SK-N-SH (cell line): ENCODE measurements at regions not wholly inside any gene's neighbourhood (a gene's known extent, or its start where the extent isn't known, plus 50 kb on each side); places are given as distances from the start of the nearest gene placed in this dataset.

Experiments used
- CTCF ChIA-PET: fragments of 300-600, 350-600 bp; formaldehyde crosslinking; extraction: SDS; loops from one replicate; lab custom pipeline; 2021; lab: Yijun Ruan, JAX
- POLR2A ChIA-PET: fragments of 350-600 bp; sonication (Branson Sonifier 250); formaldehyde crosslinking; extraction: SDS; loops from one replicate; lab custom pipeline; 2020; ENCODE audit warnings: antibody characterized with exemption, inconsistent platforms; lab: Yijun Ruan, JAX
- DNase-seq: peaks from one replicate; pipeline ENCODE4 v3.0.0; 2012
- H2AFZ ChIP-seq: fragments of 200-600 bp; sonication (generic); 2 replicates; pipeline ENCODE4 v1.8.1; 2016; ENCODE audit warnings: antibody characterized with exemption, mild to moderate bottlenecking, low read depth
- H3F3A ChIP-seq: fragments of 200-600 bp; sonication (generic); replicated peaks from 2 replicates; pipeline ENCODE3; 2016; ENCODE audit warnings: antibody characterized with exemption, mild to moderate bottlenecking; ENCODE audit not compliant: insufficient read depth
- H3K27ac ChIP-seq, 2 experiments: fragments of 200-500 bp in 1 of 2; fragments of 200-600 bp in 1 of 2; sonication (Bioruptor generic) in 1 of 2; sonication (generic), shearing (Covaris generic) in 1 of 2; 2 replicates each; pipeline versions ENCODE4 v1.5.1 to v1.6.1; 2014 to 2016; ENCODE audit warnings: low read depth in 2 of 2, inconsistent platforms in 1 of 2, low read length in 1 of 2, mild to moderate bottlenecking in 1 of 2, mixed read lengths in 1 of 2
- H3K27me3 ChIP-seq: fragments of 200-600 bp; sonication (generic), shearing (Covaris generic); 2 replicates; pipeline ENCODE4 v1.6.1; 2016; ENCODE audit warnings: mixed run types; ENCODE audit not compliant: insufficient read depth
- H3K36me3 ChIP-seq, 2 experiments: fragments of 200-500 bp in 1 of 2; fragments of 200-600 bp in 1 of 2; sonication (Bioruptor generic) in 1 of 2; sonication (generic) in 1 of 2; replicated peaks in 1 of 2; 2 replicates each; pipeline versions ENCODE3 to v1.5.1; 2014 to 2016; ENCODE audit warnings: low read length in 1 of 2, mild to moderate bottlenecking in 1 of 2; ENCODE audit not compliant: insufficient read depth in 2 of 2, control insufficient read depth in 1 of 2
- H3K4me1 ChIP-seq, 2 experiments: fragments of 200-500 bp in 1 of 2; fragments of 200-600 bp in 1 of 2; sonication (Bioruptor generic) in 1 of 2; sonication (generic), shearing (Covaris generic) in 1 of 2; 2 replicates each; pipeline versions ENCODE4 v1.5.1 to v1.6.1; 2014 to 2016; ENCODE audit warnings: low read depth in 1 of 2, low read length in 1 of 2, mixed run types in 1 of 2; ENCODE audit not compliant: insufficient read depth in 2 of 2, control insufficient read depth in 1 of 2
- H3K4me2 ChIP-seq: fragments of 200-600 bp; sonication (generic), shearing (Covaris generic); 2 replicates; pipeline ENCODE4 v1.6.1; 2017; ENCODE audit warnings: mixed run types
- H3K4me3 ChIP-seq, 2 experiments: fragments of 200-500 bp in 1 of 2; fragments of 200-600 bp in 1 of 2; sonication (Bioruptor generic) in 1 of 2; sonication (generic), shearing (Covaris generic) in 1 of 2; 2 replicates each; pipeline versions ENCODE4 v1.5.1 to v1.8.1; 2014 to 2016; ENCODE audit warnings: low read depth in 2 of 2, inconsistent platforms in 1 of 2, low read length in 1 of 2, mild to moderate bottlenecking in 1 of 2, mixed read lengths in 1 of 2, moderate library complexity in 1 of 2
- H3K79me2 ChIP-seq: fragments of 200-600 bp; sonication (generic); 2 replicates; pipeline ENCODE4 v1.8.1; 2017; ENCODE audit warnings: mild to moderate bottlenecking; ENCODE audit not compliant: insufficient read depth
- H3K9ac ChIP-seq: fragments of 200-600 bp; sonication (generic); 2 replicates; pipeline ENCODE4 v1.6.1; 2017; ENCODE audit warnings: mixed run types
- H3K9me2 ChIP-seq: fragments of 200-600 bp; sonication (generic); 2 replicates; pipeline ENCODE4 v1.6.1; 2017; ENCODE audit warnings: mixed run types
- H3K9me3 ChIP-seq: fragments of 200-600 bp; sonication (generic); 2 replicates; pipeline ENCODE4 v1.6.1; 2017; ENCODE audit warnings: mixed run types, mild to moderate bottlenecking, moderate library complexity
- H4K20me1 ChIP-seq: fragments of 200-600 bp; sonication (generic); 2 replicates; pipeline ENCODE4 v1.6.1; 2017; ENCODE audit warnings: mild to moderate bottlenecking, mixed run types; ENCODE audit not compliant: insufficient read depth
- ELF1 ChIP-seq: IDR thresholded peaks from 2 replicates; pipeline ENCODE4 v1.4.0; 2012
- EP300 ChIP-seq, 2 experiments: IDR thresholded peaks; 2 replicates each; pipeline versions ENCODE4 v1.4.0 to v1.6.1; 2012; ENCODE audit warnings: borderline replicate concordance in 1 of 2, low read depth in 1 of 2, low read length in 1 of 2
- FOSL2 ChIP-seq: IDR thresholded peaks from 2 replicates; pipeline ENCODE4 v1.4.0; 2012; ENCODE audit warnings: low read depth, mild to moderate bottlenecking, moderate library complexity, borderline replicate concordance
- FOXM1 ChIP-seq: IDR thresholded peaks from 2 replicates; pipeline ENCODE4 v1.4.0; 2012; ENCODE audit warnings: low read depth, mild to moderate bottlenecking
- MEF2A ChIP-seq: IDR thresholded peaks from 2 replicates; pipeline ENCODE4 v1.4.0; 2012; ENCODE audit warnings: low read depth, borderline replicate concordance
- MXI1 ChIP-seq: IDR thresholded peaks from 2 replicates; pipeline ENCODE4 v1.6.1; 2012; ENCODE audit warnings: mild to moderate bottlenecking, low read depth, low read length, improper control_type of control experiment
- PBX3 ChIP-seq: IDR thresholded peaks from 2 replicates; pipeline ENCODE4; 2012
- POLR2AphosphoS5 ChIP-seq: IDR thresholded peaks from 2 replicates; pipeline ENCODE4 v1.6.1; 2012; ENCODE audit warnings: low read depth, low read length
- RCOR1 ChIP-seq: fragments of 150-350 bp; IDR thresholded peaks from 2 replicates; pipeline ENCODE4 v1.6.1; 2017; ENCODE audit warnings: antibody characterized with exemption, low read length
- SIN3A ChIP-seq: IDR thresholded peaks from 2 replicates; pipeline ENCODE4 v1.6.1; 2012; ENCODE audit warnings: low read depth, mild to moderate bottlenecking, low read length, moderate library complexity, borderline replicate concordance
- SMC3 ChIP-seq: IDR thresholded peaks from 2 replicates; pipeline ENCODE4 v1.6.1; 2012; ENCODE audit warnings: low read depth, low read length, improper control_type of control experiment
- TAF1 ChIP-seq: IDR thresholded peaks from 2 replicates; pipeline ENCODE4 v1.6.1; 2012; ENCODE audit warnings: low read depth, mild to moderate bottlenecking, low read length, moderate library complexity, borderline replicate concordance
- WGBS: methylation state at CpG from one replicate; pipeline ENCODE4 v1.1.6; 2017; ENCODE audit warnings: low lambda C conversion rate; 5-methylcytosine and 5-hydroxymethylcytosine counted together
- TF ChIP-seq, protein P1 (sequence below): IDR thresholded peaks from 2 replicates; pipeline ENCODE4 v1.6.1; 2012; ENCODE audit warnings: mild to moderate bottlenecking, low read depth, low read length, moderate library complexity
- TF ChIP-seq, protein P2 (sequence below): IDR thresholded peaks from 2 replicates; pipeline ENCODE4 v1.4.0; 2012; ENCODE audit warnings: low read depth, borderline replicate concordance
- TF ChIP-seq, protein P3 (sequence below): fragments of 150-350 bp; IDR thresholded peaks from 2 replicates; pipeline ENCODE4 v1.6.1; 2016; ENCODE audit warnings: mild to moderate bottlenecking, low read depth, low read length

GRCh38 chr11:134654161-134654915 is 242.3 kb upstream of the B3GAT1 start:
- no peak for TF ChIP-seq RCOR1
- no peak for TF ChIP-seq POLR2AphosphoS5
- TF ChIP-seq SMC3 = no peak
- TF ChIP-seq, protein P1, sequence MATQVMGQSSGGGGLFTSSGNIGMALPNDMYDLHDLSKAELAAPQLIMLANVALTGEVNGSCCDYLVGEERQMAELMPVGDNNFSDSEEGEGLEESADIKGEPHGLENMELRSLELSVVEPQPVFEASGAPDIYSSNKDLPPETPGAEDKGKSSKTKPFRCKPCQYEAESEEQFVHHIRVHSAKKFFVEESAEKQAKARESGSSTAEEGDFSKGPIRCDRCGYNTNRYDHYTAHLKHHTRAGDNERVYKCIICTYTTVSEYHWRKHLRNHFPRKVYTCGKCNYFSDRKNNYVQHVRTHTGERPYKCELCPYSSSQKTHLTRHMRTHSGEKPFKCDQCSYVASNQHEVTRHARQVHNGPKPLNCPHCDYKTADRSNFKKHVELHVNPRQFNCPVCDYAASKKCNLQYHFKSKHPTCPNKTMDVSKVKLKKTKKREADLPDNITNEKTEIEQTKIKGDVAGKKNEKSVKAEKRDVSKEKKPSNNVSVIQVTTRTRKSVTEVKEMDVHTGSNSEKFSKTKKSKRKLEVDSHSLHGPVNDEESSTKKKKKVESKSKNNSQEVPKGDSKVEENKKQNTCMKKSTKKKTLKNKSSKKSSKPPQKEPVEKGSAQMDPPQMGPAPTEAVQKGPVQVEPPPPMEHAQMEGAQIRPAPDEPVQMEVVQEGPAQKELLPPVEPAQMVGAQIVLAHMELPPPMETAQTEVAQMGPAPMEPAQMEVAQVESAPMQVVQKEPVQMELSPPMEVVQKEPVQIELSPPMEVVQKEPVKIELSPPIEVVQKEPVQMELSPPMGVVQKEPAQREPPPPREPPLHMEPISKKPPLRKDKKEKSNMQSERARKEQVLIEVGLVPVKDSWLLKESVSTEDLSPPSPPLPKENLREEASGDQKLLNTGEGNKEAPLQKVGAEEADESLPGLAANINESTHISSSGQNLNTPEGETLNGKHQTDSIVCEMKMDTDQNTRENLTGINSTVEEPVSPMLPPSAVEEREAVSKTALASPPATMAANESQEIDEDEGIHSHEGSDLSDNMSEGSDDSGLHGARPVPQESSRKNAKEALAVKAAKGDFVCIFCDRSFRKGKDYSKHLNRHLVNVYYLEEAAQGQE = no peak
- no peak for TF ChIP-seq MXI1
- no peak for TF ChIP-seq ELF1
- TF ChIP-seq, protein P2, sequence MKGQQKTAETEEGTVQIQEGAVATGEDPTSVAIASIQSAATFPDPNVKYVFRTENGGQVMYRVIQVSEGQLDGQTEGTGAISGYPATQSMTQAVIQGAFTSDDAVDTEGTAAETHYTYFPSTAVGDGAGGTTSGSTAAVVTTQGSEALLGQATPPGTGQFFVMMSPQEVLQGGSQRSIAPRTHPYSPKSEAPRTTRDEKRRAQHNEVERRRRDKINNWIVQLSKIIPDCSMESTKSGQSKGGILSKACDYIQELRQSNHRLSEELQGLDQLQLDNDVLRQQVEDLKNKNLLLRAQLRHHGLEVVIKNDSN = no peak
- TF ChIP-seq FOSL2 = no peak
- no peak for TF ChIP-seq FOXM1
- no peak for TF ChIP-seq TAF1
- no peak for TF ChIP-seq MEF2A
- no peak for TF ChIP-seq SIN3A
- no peak for TF ChIP-seq EP300 (IDR thresholded peaks at IDR 0.05; ENCODE audit: borderline replicate concordance in 1 of 2, low read depth in 1 of 2, low read length in 1 of 2)
- TF ChIP-seq, protein P3, sequence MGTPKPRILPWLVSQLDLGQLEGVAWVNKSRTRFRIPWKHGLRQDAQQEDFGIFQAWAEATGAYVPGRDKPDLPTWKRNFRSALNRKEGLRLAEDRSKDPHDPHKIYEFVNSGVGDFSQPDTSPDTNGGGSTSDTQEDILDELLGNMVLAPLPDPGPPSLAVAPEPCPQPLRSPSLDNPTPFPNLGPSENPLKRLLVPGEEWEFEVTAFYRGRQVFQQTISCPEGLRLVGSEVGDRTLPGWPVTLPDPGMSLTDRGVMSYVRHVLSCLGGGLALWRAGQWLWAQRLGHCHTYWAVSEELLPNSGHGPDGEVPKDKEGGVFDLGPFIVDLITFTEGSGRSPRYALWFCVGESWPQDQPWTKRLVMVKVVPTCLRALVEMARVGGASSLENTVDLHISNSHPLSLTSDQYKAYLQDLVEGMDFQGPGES = no peak
- no peak for TF ChIP-seq PBX3
- Histone ChIP-seq H4K20me1 (no peaks in the 10 kb centered on the region), H2AFZ (no peak overlapping the region), H3K9me2 (peaks cover 3% of the 10 kb centered on the region; the same call in 1 of the 2 replicates), H3K79me2 (no peaks in the 10 kb centered on the region), H3K4me3 (no peak overlapping the region), H3K9me3 (0 out of 2 replicates have a peak, but pooled peaks cover 5% of the 10 kb centered on the region), H3K4me2 (no peak overlapping the region), H3K27ac (no peak overlapping the region), H3F3A (no peaks in the 10 kb centered on the region), H3K36me3 (no peaks in the 10 kb centered on the region), H3K9ac (no peak overlapping the region), H3K27me3 (no peaks in the 10 kb centered on the region), H3K4me1 (no peaks in the 10 kb centered on the region; a peak in 1 of 4 replicates)
- 44% methylated on average over 11 of the region's 20 CpGs for WGBS
- DNase-seq = no peak
- CTCF ChIA-PET = no interaction called here
- POLR2A ChIA-PET = no interaction called here
